Hippocampal formation (tissue), 2 donors: ENCODE measurements at regions not wholly inside any gene's neighbourhood (a gene's known extent, or its start where the extent isn't known, plus 50 kb on each side); places are given as distances from the start of the nearest gene placed in this dataset.
A peak's percentile ranks its signal among the peaks of the same experiment; 100 is the strongest.
"Not testable (repeated sequence)": the region's sequence is repeated elsewhere in the genome, so short reads cannot be mapped to it uniquely, and the experiment has no call there.

Source experiments
- DNase-seq, 2 donors: peaks; one replicate each; lab custom pipeline; 2025; lab: John Stamatoyannopoulos, UW

DNA sequence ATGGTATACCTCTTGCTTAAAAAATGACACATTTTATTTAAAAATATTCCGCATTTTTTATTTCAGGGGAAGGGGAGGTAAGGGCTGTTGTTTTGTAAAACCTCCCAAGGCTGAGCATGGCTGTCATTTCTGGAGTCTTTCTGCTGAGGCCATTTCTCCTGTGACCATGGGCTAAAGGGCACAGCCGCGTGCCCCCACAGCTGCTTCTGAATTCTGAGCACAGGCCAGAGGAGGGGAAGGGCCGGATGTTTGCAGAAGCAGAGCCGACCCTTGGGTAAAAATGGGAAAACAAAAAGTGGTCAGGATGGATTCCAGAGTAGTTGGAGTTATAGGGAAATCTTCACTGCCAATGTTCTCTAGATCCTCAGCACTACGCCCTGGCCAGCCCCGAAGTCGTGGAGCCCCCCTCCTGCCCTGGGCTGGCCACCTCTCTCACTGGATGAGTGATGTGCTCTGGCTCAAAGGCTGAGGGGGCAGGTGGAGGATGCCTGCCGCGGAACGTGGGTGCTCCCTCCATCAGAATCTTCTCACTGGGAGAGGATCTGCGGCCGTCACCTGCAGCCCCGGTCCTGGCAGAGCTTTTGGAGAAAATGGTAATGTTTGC is 131.3 kb upstream of the ZEB1 start:
- no peak for DNase-seq

DNA sequence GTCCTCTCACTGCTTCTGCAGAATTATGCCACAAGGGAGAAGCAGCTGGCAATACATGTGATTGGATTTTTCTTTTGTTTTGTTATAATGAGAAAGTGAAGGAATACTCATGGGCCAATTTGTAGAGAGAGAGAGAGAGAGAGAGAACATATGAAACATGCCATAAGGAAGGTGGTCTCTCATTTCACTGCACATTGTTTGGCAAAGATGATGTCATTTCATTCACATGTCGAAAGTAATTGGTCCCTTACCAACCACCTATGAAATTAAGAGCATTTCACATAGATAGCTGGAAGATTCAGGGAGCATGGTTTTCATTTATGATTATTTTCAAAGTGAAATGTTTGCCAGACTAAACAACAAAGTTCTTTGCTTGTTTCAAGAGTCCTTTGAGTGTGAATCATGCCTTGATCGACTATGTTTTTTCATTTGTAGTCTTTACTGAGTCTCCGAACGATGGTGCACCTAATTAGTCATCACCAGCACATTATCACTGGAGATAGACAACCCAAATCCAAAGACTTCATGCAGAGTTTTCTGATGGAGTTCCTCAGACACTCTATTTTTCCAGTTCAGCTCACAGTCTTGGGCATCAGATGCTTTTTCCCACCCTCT is 130.1 kb upstream of the ZEB1 start:
- no peak for DNase-seq

DNA sequence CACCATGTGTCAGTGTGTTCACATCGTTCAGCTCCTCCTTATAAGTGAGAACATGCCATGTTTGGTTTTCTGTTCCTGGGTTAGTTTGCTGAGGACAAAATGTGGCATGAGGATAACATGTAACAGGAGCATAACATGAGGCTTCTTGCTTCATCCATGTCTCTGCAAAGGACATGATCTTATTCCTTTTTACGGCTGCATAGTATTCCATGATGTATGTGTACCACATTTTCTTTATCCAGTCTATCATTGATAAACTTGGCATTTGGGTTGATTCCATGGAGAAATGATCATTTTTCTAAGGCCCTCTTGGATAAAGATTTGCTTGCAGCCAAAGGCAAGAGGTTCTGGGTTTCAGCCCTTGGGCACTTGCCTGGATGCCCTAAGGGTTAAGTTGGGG is 128.5 kb upstream of the ZEB1 start:
- no peak for DNase-seq

DNA sequence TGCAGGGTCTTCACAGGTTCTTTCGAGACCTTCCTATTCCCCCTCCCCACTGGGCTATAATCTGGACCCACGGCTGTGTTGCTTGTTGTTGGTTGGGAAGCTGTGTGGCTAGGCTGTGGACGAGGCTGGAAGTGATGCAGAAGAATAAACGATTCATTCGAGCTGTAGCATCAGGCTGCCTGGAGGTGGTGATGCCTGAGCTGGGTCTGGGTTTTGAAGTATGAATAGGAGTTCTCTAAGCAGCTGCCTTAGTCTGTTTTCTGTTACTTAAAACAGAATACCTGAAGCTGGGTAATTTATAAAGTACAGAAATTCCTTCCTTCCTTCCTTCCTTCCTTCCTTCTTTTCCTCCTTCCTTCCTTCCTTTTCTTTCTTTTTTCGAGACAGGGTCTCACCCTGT is 126.5 kb upstream of the ZEB1 start:
- DNase-seq: no peak

DNA sequence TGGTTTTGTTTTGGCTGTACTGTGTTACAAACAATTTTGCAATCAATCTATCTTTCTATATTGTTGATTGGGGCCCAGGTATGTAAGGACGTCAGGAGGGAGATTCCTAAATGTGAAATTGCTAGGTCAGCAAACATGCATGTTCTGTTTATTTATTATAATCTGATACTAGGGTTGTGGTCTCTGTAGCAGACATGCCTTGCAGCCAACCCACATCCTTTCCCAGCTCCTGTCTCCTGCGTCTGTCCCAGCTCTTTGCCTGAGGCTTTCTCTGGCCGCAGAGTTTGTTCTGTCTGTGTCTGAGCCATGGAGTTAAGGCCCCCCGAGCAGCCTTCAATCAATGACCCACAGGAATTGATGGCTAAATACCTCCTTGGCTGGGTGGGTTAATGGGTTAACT is 124.0 kb upstream of the ZEB1 start:
- DNase-seq: no peak

DNA sequence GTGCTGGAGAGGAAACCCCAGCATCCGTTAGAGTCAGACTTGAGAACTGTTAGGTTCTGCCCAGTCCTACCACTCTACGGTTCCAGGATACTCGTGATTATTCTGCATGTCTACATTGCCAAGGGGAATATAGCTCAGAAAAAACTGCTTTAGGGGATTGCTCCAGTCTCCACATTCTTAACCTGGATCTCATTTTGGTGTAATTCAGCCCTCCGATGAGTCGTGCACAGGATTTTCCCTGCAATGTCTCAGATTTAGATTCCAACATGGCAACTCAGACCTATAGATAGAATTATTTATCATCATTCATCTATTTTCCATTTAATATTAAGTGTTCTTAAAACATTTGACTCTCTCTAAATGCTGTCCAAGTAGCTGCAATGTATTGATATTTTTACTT is 121.1 kb upstream of the ZEB1 start:
- DNase-seq: no peak

DNA sequence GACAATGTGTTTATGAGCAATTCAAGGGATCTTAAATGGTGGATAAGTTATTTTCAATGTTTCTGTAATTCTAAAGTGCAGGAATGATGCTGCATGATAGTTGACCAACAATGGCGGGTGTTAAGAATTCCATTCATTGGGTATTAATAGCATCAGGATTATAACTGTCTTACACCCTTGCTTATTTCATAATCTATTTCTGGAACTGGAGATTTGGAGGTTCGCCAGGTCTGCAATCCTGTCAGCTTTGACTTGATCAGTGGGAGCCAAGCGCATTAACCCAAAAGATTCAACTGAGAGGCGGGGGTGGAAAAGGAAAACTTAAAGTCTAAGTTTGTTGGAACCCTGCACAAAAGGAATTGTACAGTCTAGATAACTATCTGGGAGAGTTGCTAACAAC is 114.9 kb upstream of the ZEB1 start:
- DNase-seq: no peak

DNA sequence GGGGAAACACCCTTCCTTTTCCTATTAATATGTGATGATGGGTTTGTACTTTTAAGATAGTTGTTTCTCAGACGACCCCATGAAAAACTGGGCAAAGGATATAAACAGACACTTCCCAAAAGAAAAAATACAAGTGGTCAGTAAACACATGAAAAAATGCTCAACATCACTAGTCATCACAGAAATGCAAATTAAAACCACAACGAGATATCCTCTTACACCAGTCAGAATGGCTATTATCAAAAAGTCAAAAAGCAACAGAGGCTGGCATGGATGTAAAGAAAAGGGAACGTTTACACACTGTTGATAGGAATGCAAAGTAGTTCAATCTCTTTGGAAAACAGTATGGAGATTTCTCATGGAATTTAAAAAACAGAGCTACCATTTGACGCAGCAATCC is 111.4 kb upstream of the ZEB1 start:
- DNase-seq: no peak

DNA sequence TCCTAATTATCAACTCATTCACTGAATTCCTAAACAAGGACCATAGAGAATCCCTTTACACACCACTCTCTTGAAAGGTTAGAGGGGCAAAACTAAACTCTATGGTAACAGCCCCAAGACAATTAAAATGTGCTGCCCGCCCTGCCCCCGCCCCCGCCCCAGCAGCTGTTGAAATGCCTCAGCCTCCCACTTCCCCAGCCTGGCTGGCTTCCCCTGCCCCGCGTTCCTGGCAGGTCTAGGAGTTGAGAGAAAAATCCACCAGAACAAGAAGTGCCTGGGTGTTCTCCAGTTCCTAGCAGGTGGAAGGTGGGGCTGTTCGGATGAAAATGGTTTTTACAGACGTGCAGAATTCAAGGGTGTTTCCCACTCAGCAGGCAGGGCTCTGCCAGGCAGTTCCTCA is 109.5 kb upstream of the ZEB1 start:
- DNase-seq: no peak

DNA sequence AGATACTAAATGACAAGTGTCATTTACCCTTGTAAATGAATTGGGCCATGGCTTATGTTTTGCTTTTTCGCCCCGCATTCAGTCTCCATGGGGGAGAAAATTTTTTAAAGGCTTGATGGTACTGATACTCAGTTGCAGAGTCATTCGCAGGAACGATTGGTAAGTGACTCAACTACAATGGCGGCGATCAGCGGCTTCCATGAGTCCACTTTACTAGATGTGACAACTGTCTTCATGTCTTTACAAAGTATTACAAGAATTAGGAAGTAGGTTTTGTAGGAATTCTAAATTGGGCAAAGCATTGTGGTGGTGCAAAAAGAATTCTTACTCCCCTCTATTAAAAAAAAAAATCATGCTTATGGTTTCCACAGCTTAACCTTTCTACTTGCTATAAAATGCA is 108.8 kb upstream of the ZEB1 start:
- no peak for DNase-seq

DNA sequence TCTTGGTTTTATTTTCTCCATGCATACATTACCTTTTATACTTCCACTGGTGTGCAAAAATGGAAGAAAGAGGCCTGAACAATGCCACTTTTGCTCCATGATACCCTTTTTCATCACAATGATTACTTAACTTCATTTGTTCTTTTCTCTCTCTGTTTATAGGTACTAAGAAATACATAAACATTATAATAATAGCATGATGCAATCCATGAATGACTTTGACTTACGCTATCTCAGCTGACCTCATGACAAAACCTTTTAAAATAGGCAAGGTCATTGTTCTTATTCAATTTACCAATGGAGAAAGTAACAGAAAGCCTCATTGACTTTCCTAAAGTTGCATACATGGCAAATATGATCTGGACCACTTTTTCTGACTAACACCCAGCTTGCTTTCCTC is 105.1 kb upstream of the ZEB1 start:
- no peak for DNase-seq

DNA sequence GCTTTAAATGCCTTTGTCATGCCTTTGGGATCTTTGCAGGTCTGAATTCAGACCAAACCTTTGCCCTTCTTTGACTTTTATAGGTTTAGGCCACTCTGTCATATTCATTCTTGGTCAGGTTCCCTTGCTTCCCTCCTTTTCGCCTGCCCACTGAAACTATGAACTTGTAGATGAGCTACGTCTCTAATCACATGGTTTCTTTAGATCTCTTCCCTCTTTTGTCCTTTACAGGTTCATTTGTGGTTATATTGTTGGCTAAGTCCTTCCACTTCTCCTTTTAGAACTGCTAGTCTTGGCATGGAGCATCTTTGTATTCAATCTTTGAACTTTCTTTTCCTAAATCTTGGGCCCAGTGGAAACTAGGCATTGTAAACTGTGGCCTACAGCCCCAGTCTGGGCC is 104.0 kb upstream of the ZEB1 start:
- peak in 1 of 2 donors; percentile 16 for DNase-seq

DNA sequence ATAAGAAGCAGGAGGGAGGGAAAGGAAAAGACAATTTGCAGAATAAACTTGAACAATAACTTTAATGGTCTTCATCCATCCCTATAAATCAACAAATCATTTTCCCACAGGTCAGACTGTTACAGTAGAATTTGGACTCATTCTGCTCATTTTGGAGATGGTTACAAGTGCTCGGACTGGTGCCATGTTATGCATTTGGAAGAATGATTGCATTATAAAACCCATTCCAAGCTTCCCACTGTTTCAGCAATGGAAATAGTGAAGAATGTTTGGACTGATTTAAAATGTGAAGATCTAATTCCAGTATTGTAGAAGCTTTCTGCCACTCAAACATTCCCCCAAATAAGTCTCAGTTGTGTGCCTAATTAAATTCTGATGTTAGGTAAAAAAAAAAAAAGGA is 99.7 kb upstream of the ZEB1 start:
- no peak for DNase-seq

DNA sequence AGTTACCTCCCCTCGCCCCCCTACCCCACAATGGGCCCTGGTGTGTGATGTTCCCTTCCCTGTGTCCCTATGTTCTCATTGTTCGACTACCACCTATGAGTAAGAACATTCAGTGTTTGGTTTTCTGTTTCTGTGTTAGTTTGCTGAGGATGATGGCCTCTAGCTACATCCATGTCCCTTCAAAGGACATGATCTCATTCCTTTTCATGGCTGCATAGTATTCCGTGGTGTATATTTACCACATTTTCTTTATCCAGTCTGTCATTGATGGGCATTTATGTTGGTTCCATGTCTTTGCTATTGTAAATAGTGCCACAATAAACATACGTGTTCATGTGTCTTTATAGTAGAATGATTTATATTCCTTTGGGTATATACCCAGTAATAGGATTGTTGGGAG is 90.2 kb upstream of the ZEB1 start:
- not testable (repeated sequence) for DNase-seq

DNA sequence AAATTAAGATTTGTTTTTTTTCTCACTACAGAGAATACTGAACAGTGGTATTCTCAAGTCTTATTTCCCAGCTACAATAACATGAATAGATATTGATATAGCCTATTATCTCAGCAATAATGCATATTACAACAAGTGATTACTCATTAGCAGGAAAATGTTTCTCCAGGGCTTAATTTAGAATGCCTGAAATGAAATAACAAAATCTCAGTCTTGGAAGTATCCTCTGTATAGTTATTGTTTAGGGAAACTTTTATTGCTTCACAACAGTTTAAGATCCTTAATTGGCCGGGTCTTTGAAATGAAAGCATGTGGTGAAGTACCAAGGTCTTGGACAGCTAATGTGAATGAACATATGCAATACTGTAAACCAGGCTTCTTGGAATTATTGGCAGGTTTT is 79.1 kb upstream of the ZEB1 start:
- DNase-seq: no peak

DNA sequence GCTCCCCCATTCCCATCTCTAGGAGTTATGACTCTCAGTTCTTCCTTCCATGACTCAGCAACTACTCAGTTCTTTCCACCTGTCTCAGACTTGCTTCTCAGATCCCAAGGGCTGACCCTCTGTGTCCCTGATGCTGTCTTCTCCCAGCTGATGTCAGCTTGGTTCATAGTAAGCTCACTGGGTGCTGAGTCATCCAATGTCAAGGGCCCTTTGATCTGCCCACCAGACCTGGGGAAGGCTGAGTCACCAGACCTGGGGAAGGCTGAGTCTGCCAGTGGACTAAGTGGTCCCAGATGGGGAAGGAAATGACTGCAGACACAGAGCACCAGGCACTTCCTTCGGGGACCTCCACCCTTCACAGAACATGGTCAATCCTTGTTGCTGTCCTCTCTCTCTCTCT is 76.1 kb upstream of the ZEB1 start:
- no peak for DNase-seq

DNA sequence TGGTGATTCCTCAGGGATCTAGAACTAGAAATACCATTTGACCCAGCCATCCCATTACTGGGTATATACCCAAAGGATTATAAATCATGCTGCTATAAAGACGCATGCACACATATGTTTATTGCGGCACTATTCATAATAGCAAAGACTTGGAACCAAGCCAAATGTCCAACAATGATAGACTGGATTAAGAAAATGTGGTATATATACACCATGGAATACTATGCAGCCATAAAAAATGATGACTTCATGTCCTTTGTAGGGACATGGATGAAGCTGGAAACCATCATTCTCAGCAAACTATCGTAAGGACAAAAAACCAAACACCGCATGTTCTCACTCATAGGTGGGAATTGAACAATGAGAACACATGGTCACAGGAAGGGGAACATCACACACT is 67.9 kb upstream of the ZEB1 start:
- DNase-seq: not testable (repeated sequence)

DNA sequence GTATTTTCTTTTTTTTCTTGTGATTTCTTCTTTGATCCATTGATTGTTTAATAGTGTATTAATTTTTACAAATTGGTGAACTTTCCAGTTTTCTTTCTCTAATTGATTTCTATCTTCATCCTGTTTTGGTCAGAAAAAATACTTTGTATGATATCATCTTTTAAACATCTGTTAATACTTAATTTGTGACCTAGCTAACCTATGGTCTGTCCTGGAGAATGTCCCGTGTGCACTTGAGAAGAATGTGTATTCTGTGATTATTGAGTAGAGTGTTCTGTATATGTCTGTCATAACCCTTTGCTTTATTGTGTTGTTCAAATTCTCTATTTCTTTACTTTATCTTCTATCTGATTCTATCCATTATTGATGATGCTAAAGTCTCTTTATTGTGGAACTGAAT is 65.8 kb upstream of the ZEB1 start:
- no peak for DNase-seq

DNA sequence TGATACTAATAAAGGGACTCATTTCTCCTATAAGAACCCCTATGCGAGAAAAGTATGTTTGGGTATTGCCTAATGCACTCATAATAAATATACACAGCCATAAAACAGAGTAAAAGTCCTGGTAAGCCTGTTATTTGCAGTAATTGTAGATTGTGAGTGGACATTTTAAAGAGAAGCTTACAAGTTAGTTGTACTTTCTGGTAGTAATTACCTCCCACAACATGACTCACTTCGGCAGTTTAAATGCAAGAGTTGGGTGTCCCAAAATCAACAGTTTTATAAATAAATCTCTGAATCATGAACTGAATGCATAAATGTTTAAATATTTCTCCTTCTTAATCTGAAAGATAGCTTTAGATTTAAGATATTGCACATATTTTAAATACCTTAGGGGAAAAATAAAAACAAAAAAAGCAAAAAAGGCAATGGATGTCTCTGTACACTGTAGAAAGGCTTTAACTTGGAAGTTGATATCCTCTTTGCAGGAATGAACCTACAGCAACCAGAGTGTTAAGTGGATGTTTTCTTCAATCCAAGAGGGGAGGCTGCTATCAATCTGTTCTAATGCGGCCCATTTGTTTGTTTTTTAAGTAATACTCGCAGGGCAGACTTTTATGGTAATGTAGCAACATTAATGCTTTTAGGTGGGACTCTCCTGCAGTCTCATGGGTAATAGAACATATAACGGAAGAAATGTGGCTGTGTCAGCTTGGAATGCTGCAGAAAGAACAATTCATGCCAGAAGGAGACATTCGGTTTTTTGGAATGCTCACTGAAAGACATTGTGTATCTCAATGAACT is 57.3 kb upstream of the ZEB1 start:
- no peak for DNase-seq

DNA sequence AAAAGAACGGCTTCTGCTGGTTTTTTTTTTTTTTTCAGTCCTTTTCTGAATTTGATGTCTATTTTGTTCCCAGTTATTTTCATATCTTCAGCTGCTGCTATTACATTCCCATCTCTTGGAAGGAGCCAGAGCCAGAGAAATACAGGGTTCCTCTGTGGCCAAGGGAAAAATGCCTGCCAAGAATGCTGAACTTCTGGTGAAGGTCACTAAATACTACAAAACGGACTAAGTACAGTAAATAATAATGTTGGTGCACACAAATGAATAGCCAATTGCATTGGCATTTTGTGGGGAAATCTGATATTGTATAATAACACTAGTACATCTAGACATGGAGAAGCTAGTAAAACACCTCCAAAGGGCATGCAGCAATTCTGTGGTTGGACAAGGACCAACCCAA is 56.3 kb upstream of the ZEB1 start:
- no peak for DNase-seq

DNA sequence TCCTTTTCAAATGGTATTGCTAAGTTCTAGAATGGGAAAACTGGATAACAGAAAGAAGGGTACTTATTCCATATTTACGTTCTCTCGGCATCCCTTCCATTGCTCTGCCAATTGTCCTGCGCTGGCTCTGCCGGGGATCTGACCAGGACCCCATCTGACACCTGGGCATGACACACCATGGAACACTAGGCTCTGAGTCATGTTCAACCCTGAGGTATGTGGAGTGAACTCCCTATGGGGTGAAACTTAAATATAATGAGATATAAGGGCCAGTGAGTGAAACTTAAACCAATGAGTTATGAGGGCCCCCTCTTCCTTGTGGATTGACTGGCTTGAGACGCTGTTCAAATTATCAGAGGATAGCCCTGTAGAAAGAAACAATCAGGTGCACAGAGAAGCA is 55.1 kb upstream of the ZEB1 start:
- DNase-seq: no peak

DNA sequence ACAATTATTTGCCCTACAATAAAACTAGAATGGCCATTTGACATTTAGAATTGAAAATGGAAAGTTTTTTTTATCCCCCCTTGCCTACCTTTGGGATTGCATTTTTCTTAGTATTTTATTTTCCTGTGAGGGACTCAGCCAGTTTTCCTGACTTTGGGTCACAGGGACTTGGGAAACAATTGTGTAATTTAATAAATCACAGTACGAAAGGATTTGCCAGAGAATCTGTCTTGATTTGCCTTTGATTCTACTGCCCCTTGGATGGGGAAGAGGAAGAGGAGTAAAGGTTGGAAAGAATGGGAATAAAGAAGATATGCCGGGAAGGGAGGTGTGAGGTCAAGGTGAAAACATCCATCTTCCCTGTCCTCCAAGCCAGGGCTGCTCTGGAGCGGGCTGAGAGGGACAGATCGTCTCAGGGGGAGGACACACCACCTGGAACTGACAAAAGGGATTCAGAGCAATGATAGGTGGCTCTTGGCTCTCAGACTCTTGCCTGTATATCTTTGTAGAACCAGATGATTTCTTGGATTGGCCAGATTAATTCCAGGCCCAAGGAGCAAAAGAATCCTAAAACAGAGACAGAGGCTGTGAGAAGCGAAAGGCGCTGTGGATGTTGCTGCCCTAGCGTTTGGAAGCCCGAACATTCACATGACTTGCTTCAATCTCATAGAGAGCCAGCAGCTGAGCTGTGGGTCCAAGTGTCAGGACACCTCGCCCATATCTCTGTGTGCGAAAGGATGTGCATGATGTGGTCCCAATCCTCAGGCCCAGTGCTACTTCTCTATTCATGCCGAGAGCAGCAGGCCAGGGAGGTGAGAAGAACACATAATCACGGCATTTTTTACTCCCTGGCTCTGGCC is 50.3 kb upstream of the ZEB1 start:
- DNase-seq: no peak
